WI38 (cell line): ENCODE measurements at regions not wholly inside any gene's neighbourhood (a gene's known extent, or its start where the extent isn't known, plus 50 kb on each side); places are given as distances from the start of the nearest gene placed in this dataset.

ENCODE experiments used
- H3K4me3 ChIP-seq: 2 replicates; pipeline ENCODE4 v1.5.1; 2011; ENCODE audit warnings: low read depth, mild to moderate bottlenecking, control low read depth, low read length
- TF ChIP-seq, protein P1 (sequence below): IDR thresholded peaks from 2 replicates; pipeline ENCODE4 v1.5.1; 2012; ENCODE audit warnings: low read depth, mild to moderate bottlenecking, control low read depth, low read length

GRCh38 chr20:11409561-11409960, 508.1 kb upstream of the BTBD3 start:
- H3K4me3 ChIP-seq = no peak overlapping the region
- TF ChIP-seq, protein P1, sequence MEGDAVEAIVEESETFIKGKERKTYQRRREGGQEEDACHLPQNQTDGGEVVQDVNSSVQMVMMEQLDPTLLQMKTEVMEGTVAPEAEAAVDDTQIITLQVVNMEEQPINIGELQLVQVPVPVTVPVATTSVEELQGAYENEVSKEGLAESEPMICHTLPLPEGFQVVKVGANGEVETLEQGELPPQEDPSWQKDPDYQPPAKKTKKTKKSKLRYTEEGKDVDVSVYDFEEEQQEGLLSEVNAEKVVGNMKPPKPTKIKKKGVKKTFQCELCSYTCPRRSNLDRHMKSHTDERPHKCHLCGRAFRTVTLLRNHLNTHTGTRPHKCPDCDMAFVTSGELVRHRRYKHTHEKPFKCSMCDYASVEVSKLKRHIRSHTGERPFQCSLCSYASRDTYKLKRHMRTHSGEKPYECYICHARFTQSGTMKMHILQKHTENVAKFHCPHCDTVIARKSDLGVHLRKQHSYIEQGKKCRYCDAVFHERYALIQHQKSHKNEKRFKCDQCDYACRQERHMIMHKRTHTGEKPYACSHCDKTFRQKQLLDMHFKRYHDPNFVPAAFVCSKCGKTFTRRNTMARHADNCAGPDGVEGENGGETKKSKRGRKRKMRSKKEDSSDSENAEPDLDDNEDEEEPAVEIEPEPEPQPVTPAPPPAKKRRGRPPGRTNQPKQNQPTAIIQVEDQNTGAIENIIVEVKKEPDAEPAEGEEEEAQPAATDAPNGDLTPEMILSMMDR = no peak

DNA sequence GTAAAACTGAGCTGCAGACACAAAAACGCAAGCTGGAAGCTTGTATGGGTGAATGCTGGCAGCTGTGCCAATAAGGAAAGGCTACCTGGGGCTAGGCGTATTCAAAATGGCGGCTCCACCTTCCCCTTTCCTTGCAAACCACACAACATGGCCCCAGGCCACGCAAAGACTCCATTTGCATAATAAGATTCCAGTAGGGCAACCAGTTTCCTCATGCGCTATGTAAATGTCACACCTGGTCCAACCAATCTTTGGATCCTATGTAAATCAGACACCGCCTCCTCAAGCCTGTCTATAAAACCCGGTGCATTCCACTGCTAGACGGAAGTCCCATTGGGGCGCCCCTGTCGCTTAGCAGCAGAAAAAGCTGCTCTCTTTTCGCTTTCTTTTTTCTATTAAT, 505.9 kb upstream of the BTBD3 start:
- H3K4me3 ChIP-seq = no peak overlapping the region
- TF ChIP-seq, protein P1 = no peak

- TF ChIP-seq, protein P1 = no peak
- H3K4me3 ChIP-seq = no peak overlapping the region
Observed at GRCh38 chr20:11426948-11427347, 490.7 kb upstream of the BTBD3 start.

DNA sequence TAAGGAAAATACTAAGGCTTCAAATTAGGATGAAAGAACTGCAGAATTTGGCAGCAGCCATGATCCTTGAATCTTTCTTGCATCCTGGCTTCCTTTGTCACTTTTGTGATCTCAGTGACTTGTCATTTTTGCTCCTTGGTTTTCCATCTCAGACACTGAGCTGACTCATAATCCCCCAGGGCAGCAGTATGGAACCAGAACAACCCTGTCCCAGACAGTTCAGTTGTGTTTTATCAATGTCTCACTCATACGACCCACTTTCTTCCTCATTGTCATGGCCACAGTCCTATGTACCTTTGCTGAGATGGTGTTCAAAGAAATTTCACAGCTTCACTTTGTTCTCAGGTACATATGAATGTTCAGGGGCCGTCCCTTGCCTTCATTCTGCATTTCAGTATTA, 488.5 kb upstream of the BTBD3 start:
- TF ChIP-seq, protein P1 = no peak
- H3K4me3 ChIP-seq = no peak overlapping the region

- TF ChIP-seq, protein P1 = no peak
- H3K4me3 ChIP-seq = no peak overlapping the region
Observed at GRCh38 chr20:11429889-11430519, 487.7 kb upstream of the BTBD3 start.

- no peak overlapping the region for H3K4me3 ChIP-seq
- TF ChIP-seq, protein P1 = no peak
Observed at GRCh38 chr20:11430652-11431051, 487.0 kb upstream of the BTBD3 start.

DNA sequence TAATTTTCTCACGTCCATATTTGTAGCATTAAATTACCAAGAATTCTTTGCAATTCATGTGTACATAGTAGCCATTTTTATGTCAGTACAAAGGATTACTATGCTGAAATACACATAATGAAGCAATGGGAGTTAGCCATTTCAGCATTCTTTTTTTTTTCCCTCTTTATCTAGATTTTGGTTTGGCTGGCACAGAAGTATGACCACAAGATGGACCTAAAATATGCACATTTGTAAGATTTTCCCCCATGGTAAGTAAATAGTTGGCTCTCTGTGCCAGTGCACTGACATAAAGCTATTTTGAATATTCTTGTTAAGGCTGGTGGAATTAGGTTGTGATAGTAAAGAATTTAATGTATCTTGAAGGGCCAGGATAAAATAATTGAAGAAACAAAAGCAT, 486.1 kb upstream of the BTBD3 start:
- TF ChIP-seq, protein P1 = no peak
- H3K4me3 ChIP-seq = no peak overlapping the region
